ENCODE measurements at regions not wholly inside any gene's neighbourhood (a gene's known extent, or its start where the extent isn't known, plus 50 kb on each side); places are given as distances from the start of the nearest gene placed in this dataset.
"Not testable (repeated sequence)": the region's sequence is repeated elsewhere in the genome, so short reads cannot be mapped to it uniquely, and the experiment has no call there.

DNA sequence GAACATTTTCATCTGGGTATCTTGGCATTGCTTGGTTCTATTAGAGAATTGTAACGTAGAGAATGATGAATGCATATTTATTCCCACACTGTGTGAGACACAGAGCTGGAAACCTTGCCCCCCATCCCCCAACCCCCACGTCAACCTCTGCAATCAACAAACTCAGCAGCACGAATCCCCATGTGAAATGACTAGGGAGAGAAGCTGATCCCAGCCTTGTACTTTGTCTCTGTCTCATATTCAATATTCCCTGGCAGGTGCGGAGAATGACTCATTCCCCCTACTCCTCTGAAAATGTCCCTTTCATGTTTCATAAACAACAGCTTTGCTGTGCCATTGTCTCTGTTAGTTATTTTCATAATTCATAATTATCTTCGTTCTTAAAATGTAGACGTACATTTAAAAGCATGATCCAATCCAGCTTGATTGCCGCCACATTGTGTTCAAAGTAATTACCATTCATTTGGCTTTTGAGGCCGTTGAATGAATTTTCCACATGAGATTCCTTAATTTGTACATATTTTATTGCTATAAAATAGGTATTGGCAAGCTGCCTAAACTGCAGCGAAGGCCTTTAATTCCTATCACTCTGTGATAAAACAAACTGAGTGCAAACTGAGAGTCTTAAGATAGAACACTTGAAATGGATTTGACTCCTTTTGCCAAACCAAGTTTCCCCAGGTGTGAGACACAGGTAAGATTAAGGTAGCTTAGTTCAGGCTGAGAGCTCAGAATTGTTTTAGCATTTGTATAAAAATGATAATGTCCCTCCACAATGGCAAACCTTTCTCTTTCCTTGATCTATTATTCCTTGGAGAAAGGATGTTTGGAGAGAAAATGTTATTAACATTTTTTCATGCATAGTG is 920.2 kb downstream of the TYW1 start:
- no peak for DNase-seq (ENCODE audit: low read depth)

DNA sequence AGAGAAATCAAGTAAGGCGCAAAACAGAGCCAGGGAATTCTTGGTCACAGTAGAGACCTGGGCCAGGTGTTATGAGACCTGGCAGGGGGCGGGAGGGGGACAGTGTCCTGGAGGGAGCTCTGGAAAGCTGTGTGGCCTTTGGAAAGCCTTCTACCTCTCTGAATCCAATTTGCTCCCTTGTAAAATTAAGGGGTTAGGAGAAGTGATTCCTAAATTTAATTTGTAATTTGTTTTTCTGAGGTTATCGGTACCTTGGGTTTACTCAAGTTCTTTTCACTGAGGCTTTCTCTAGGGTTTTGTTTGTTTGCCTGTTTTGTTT is 920.8 kb downstream of the TYW1 start:
- no peak for DNase-seq (ENCODE audit: low read depth)

DNA sequence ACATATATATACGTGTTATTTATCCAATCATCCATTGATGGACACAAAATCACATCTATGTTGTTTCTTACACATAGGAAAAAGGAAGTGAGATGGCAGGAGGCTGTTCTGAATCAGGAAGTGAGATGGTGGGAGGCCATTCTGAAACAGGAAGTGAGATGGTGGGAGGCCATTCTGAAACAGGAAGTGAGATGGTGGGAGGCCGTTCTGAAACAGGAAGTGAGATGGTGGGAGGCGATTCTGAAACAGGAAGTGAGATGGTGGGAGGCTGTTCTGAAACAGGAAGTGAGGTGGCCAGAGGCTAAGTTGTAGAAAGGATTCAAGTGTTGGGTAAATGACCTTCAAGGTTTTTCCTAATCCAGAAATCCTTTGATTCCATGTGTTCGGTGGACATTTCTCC is 921.5 kb downstream of the TYW1 start:
- DNase-seq (ENCODE audit: low read depth) = no peak

DNA sequence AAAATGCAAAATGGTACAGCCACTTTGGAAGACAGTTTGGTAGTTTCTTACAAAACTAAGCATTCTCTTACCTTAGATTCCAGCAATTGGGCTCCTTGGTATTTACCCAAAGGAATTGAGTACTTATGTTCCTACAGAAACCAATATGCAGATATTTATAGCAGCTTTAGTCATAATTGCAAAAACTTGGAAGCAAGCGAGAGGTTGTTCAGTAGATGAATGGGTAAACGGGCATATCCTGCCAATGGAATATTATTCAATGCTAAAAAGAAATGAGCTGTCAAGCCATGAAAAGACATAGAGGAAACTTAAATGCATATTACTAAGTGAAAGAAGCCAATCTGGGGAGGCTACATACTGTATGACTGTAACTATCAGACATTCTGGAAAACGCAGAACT is 926.7 kb downstream of the TYW1 start:
- no peak for DNase-seq (ENCODE audit: low read depth)

DNA sequence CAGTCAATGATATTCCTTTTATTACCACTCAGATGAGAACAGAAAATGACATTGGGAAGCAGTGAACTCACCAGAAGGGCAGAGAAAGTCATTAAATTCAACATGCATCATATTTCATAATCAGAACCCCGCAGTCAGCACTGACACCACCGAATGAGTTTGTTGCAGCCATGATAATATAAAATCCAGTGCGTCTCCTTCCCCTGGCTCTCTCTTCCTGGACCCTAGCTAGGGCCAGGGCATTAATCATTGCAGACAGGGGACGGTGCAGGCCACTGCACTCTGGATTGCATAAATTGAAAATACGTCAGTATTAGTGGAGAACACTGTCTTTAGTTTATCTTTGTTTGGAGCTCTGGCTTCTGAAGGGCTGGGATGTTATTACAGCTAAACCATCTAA is 931.5 kb downstream of the TYW1 start:
- DNase-seq (ENCODE audit: low read depth) = no peak

DNA sequence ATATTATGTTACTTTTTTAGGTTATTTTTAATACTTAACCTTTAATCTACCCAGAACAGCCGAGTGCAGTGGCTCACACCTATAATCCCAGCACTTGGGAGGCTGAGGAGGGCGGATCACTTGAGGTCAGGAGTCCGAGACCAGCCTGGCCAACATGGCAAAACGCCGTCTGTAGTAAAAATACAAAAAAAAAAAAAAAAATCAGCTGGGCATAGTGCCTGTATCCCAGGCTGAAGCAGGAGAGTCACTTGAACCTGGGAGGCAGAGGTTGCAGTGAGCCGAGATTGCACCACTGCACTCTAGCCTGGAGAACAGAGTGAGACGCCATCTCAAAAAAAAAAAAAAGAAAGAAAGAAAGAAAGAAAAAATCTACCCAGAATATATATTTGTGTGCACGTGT is 939.8 kb downstream of the TYW1 start:
- DNase-seq (ENCODE audit: low read depth) = not testable (repeated sequence)

DNA sequence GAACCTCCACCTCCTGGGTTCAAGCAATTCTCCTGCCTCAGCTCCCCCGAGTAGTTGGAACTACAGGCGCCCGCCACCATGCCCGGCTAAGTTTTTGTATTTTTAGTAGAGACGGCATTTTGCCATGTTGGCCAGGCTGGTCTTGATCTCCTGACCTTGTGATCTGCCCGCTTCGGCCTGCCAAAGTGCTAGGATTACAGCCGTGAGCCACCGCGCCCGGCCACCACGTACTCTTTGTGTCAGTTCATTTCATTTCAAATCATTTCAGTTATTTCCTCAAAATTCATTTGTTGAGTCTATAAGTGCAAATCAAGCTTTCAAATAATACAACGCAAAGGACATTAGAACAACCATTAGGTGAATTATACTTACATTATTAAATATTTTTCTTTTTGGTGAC is 943.8 kb downstream of the TYW1 start:
- no peak for DNase-seq (ENCODE audit: low read depth)

DNA sequence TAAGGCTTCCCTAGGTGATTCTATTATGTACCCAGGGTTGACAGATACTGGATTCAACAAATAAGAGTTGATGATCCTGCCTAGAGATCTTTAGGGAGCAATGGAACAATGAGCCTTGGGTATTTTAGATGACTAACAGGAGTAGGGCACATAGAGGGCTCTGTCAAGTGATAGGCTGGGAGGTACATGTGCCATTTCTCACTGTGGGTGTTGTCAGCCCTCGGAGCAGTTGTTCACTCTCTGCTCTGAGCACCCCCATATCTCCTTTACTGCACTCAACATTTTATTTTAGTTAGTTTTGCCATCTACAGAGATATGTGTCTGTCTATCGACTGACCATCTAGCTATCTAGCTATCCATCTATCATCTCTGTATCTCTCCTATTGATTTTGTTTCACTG is 950.6 kb downstream of the TYW1 start:
- no peak for DNase-seq (ENCODE audit: low read depth)

DNA sequence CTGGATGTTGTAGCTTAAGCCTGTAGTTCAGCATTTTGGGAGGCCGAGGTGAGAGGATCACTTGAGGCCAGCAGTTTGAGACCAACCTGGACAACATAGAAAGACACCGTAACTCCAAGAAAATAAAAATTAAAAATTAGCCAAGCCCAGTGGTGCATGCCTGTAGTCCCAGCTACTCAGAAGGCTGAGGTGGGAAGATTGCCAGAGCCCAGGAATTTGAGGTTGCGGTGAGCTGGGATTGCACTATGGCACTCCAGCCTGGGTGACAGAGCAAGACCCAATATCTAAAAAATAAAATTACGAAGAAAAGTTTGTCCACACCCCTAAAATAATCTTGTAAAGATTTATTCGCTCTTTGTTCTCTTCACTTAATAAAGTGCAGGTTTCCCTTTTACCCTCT is 951.0 kb downstream of the TYW1 start:
- DNase-seq (ENCODE audit: low read depth) = no peak

DNA sequence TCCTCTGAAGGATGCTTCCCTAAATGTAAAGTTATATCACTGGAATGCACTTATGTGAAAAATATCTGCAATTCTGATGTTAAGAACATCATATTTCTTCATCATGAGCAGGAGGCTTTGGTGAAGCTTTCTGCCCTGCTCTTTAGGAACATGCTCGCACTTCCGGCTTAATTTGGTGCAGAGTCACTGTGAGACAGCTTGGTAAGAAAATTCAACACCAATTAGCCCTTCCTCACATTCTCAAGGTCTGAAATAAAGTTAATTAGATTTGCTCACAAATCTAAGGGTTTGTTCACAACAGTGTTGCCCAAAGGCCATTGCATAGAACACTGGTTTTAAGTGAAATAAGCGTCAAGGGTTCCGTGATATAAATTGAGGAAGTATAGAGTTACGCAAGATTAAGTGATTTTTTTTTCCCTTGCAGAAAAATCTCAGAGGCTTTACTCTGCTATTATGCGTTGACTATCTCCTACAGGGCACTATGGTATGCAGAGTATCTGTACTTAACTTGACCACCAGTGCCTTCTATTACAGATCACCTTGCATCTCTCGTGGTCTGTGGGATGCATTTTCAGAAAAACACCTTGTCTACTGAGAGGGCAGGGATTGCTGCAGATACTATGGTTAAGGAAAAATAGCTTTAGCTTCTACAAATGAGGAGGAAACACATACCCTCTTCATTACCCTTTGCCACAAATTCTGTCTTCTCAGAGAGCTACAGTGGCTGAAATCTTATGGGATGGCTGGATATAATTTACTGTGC is 953.9 kb downstream of the TYW1 start:
- DNase-seq (ENCODE audit: low read depth) = no peak

DNA sequence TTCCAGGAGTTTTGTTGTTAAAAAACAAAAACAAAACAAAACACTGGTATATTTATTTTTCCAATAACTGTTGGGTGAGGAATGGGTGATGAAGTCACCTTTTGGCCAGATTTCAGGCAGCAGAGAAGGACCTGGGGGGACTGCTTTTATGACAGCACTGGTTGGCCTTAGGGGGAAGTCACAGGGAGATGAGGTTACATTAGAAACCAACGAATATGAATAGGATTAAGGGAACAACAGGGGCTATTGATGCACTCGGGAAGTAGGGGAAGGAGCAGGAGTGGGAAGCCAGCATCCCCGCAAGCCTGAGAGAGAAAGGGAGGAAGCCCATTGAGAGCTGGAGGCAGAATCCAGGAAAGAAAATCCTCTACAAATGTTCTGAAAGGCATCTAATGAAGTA is 958.4 kb downstream of the TYW1 start:
- no peak for DNase-seq (ENCODE audit: low read depth)

DNA sequence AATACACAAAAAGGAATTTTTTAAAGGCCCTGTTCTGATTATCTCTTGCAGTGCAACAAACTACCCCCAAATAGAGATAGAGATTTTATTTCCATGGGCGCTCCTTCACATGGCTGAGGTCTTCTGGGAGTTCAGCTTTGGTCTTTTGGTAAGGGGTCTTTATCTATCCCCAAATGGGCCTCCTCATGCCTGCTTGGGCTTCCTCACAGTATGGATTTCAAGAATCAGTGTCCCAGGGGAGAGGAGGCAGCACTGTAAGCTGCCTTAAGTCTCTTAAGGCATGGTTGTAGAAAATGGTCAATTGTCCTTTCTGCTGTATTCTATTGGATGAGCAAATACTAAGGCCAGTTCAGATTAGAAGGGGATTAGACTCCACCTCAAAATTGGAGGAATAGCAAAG is 966.2 kb downstream of the TYW1 start:
- no peak for DNase-seq (ENCODE audit: low read depth)

DNA sequence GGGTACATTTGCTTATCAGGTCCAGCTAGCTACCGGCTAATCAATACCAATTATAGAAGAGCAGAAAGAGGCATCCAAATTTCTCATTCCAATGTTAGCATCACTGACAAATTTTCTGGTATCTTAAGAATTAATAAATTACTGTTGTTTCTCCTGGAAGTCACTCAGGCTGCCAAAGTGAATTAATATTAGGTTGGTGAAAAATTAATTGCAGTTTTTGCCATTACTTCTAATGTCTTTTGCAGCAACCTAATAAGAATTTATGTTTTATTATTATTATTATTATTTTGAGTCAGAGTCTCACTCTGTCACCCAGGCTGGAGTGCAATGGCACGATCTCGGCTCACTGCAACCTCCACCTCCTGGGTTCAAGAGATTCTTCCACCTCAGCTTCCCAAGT is 979.9 kb downstream of the TYW1 start:
- DNase-seq (ENCODE audit: low read depth) = no peak

DNA sequence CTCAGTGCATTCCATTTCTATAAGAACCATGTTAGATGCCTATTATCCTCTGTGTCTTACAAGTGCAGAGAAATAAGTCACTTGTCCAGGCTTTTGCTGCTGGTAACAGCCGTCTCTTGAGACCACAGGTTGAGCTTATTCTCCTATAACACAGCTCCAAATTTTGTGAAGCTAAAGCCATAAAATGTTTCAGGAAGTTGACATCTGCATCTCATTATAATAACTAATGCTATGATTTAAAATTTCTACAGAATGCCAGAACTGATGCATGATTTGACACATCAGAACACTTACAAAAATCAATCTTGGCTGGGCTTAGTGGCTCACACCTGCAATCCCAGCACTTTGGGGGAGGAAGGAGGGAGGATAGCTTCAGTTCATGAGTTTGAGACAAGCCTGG is 986.9 kb downstream of the TYW1 start:
- DNase-seq (ENCODE audit: low read depth) = no peak

DNA sequence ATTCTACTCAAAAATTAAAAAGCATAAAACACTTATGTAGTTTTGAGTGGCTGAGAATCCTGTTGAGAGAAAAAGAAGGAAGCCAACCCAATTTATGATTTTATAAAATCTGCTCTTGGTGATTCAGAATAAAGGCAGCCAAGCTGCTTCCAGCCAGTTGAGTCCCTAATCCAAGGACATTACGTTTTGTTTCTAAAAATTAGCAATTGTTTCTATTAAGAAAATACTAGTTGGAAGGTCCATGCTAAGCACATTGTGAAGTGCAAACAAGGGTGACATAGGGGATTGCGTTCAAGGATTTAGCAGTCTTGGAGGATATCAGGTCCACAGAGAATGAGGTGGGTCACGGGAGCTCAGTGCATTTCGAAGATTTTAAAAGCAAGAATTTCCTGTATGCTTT is 987.7 kb downstream of the TYW1 start:
- no peak for DNase-seq (ENCODE audit: low read depth)

DNA sequence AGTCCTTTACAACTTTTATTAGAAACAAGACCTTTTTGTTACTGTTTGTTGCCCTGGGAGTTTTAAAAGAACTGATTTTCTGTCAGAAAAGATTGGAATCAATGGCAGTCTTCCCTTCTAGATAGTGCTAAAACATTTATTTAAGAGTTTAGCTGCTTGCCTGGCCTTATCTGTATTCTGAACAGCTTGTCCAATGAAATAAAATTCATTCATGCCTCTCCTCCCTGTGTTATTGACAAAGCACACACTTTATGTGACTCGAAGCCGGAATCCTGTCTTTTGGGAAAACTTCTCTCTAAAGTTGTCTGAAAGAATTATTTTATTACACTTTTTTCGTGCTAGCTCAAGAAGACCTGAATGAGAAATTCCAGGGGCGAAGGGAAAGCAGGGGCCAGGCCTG is 992.5 kb downstream of the TYW1 start:
- DNase-seq (ENCODE audit: low read depth) = no peak

DNA sequence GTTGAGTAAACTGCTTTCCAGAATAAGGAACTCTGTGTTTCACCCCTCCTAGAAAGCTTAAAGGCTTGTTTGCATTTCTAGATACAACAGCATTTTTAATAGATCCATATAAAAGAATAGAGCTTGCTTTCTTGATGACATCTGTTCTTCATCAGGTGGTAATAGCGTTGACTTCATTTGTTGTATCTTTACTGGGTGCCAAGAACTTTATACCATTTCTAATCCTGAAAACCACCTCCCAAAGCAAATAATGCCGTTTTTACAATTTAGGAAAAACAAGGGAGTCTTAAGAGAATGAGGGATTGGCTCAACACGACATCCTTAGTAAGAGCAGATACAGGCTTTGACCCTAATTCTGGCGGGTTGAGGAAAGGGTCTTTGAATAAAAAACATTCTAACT is 993.4 kb downstream of the TYW1 start:
- no peak for DNase-seq (ENCODE audit: low read depth)

DNA sequence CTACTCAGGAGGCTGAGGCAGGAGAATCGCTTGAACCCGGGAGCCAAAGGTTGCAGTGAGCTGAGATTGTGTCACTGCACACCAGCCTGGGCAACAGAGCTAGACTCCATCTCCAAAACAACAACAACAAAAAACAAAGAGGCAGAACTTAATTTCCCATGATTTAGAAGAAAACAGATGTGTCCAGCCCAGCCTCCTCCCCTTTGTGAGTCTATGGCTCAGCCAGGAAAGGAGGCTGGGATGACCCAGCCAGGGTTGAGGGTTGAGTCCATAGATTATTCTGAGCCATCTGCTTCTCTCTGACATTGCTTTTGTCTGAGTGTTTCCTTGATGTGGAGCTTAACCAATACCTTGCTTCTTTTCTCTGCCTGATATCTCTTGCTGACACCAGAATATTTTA is 994.1 kb downstream of the TYW1 start:
- DNase-seq (ENCODE audit: low read depth) = no peak

DNA sequence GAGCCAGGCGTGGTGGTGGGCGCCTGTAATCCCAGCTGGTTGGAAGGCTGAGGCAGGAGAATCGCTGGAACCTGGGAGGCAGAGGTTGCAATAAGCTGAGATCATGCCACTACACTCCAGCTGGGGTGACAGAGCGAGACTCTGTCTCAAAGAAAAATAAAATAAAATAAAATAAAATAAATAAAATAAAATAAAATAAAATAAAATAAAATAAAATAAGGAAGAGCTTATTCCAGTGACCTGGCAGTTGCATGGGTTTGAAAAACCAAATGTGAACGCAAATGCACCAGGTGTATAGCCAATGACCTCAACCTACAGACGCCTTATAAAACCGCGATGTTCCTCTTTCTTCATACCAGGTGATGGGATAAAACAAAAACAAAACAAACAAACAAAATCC is 995.7 kb downstream of the TYW1 start:
- no peak for DNase-seq (ENCODE audit: low read depth)

DNA sequence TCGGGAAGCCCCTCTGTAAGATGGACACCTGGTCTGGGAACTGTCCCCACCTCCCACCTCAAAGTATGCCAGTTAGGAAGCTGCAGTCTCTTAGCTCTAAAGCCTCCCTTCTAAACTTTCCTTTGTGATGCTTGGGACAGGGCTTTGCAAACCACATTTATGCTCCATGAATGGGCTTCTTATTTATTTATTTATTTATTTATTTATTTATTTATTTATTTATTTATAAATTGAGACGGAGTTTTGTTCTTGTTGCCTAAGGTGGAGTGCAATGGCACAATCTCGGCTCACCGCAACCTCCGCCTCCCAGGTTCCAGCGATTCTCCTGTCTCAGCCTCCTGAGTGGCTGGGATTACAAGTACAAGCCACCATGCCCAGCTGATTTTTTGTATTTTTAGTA is 1009.4 kb downstream of the TYW1 start:
- DNase-seq (ENCODE audit: low read depth) = no peak

DNA sequence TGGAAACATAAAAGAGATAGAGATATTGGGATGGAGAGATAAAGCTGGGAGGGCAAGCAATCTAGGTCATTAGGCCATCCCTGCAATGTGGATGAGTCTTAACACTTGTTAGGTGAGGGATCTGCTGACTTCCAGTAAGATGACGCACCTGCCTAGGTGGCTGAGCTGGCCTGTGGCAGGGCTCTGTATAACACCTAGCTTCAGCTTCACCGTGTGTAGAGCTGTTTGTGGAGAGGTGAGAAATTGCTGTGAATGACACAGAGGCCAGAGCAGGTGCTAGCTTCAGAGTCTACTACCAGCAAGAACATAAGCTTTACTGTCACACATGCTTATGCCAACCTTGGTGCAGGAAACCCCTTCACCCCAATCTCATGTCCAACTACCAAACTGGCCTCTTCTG is 1010.0 kb downstream of the TYW1 start:
- no peak for DNase-seq (ENCODE audit: low read depth)

DNA sequence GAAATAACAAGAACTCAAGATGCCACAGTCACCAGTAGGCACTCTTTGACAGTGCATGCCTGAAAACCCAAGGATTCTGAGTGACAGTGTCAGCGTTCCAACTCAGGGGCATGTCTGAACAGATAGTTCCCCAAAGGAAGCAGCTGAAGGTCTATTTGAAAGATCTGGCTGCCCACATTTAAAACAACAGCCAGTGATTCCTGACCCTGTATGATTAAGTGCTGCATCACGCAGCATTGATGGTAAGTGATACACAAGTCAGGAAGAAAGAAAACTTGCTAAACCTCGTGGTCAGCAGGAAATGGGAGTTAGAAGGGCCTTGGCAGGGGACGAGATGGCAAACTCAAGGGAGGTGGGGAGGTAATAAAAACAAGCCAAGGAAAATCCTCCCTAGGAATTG is 1013.1 kb downstream of the TYW1 start:
- DNase-seq (ENCODE audit: low read depth) = no peak

DNA sequence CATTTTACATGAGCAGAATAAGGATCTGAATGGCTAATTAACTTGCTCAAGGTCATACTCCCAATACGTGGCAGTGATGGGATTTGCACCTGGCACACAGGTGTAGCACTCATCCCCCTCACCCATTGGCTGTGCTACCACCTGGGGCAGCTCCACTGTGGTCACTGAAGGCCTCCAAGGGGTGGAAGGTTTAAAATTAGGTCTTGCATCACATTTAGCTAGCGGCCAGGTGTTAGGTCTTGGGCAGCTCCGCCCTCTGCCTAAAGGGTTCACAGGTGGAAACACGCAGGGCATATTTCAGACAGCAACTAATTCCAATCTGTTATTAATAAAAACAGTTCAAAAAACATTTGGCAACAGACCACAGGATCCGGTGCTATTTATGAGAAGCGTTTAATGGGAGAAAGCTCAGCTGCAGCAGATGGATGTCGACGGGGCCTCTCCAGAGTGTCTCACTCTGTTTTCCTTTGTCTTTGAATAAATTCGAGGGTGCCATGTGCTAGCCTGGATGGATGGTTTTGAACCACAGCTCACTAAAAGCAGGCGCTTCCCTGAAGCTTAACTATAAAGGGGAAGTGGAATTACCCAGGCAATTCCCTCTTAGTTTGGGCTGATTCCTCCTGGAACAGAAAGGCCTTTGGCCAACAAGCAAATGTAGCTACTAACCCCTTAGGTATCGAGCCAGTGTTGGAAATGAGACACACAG is 1017.6 kb downstream of the TYW1 start:
- DNase-seq (ENCODE audit: low read depth) = no peak

Measured in ELR (cell line).